Mucosa of descending colon (tissue), 3 donors: ENCODE measurements at regions not wholly inside any gene's neighbourhood (a gene's known extent, or its start where the extent isn't known, plus 50 kb on each side); places are given as distances from the start of the nearest gene placed in this dataset.

ENCODE experiments used
- ATAC-seq: fragments of 200-7000 bp; cut with Tn5 transposase; one replicate; pipeline ENCODE4 v1.9.1; 2020; ENCODE audit warnings: mild to moderate bottlenecking, moderate library complexity
- DNase-seq, 3 donors: peaks; one replicate each; pipeline ENCODE4 v3.0.0-alpha.2; 2020
- H3K36me3 ChIP-seq: fragments of 200-600 bp; one replicate; pipeline ENCODE4 v1.8.0; 2021; ENCODE audit warnings: low read depth, mild to moderate bottlenecking
- H3K4me1 ChIP-seq: fragments of 200-600 bp; one replicate; pipeline ENCODE4 v1.8.0; 2021; ENCODE audit warnings: low read depth, mild to moderate bottlenecking
- H3K4me3 ChIP-seq: fragments of 200-600 bp; one replicate; pipeline ENCODE4 v1.8.0; 2021; ENCODE audit warnings: mild to moderate bottlenecking
- H3K9me3 ChIP-seq: fragments of 200-600 bp; one replicate; pipeline ENCODE4 v1.8.0; 2021; ENCODE audit warnings: mild to moderate bottlenecking
- intact Hi-C, 2 donors: fragments of 100-400 bp; cut with DNase I in 1 of 2; cut with micrococcal nuclease in 1 of 2; formaldehyde crosslinking; loops; one replicate each; pipeline versions ENCODE4 v1.11.0 to v1.11.1; 2022; cut with DNase I, micrococcal nuclease
- TF ChIP-seq, protein P1 (sequence below): fragments of 200-600 bp; IDR thresholded peaks from one replicate; pipeline ENCODE4 v1.8.0; 2022; ENCODE audit warnings: antibody characterized with exemption, mild to moderate bottlenecking
- donor health status: DM: no; HTN: no; CAD: no; lungs with moderate emphysema.
- donor health status: DM: no; HTN: no; CAD: no.
- donor health status: DM: no; HTN: yes; CAD: no.

GRCh38 chr20:56730003-56730402 is 100.9 kb downstream of the TFAP2C start:
- intact Hi-C loops: no loop called here
- H3K4me1 ChIP-seq: no peaks in the 10 kb centered on the region
- H3K4me3 ChIP-seq: no peak overlapping the region
- ATAC-seq (no peak), DNase-seq (no peak)
- TF ChIP-seq, protein P1, sequence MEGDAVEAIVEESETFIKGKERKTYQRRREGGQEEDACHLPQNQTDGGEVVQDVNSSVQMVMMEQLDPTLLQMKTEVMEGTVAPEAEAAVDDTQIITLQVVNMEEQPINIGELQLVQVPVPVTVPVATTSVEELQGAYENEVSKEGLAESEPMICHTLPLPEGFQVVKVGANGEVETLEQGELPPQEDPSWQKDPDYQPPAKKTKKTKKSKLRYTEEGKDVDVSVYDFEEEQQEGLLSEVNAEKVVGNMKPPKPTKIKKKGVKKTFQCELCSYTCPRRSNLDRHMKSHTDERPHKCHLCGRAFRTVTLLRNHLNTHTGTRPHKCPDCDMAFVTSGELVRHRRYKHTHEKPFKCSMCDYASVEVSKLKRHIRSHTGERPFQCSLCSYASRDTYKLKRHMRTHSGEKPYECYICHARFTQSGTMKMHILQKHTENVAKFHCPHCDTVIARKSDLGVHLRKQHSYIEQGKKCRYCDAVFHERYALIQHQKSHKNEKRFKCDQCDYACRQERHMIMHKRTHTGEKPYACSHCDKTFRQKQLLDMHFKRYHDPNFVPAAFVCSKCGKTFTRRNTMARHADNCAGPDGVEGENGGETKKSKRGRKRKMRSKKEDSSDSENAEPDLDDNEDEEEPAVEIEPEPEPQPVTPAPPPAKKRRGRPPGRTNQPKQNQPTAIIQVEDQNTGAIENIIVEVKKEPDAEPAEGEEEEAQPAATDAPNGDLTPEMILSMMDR: no peak
- H3K9me3 ChIP-seq: no peaks in the 10 kb centered on the region
- H3K36me3 ChIP-seq: no peaks in the 10 kb centered on the region

DNA sequence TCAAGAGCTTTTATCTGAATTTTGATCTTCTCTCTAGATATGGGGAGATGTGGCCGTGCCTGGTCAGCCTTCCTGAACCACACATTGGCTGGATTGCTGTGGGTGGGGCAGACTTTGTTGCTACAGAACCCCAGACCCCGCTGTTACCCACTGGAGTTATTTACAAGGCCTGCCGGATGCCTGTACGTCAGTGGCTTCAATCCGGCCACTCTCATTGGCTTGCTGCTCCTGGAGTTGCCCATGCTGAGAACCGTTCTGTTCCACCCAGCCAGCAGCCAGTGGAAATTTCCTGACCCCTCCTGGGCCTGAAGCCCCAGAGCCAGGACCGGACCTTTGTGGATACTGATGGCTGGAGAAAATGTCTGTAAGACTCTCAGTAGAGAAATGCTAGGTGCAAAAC is 101.9 kb downstream of the TFAP2C start:
- no peaks in the 10 kb centered on the region for H3K36me3 ChIP-seq
- TF ChIP-seq, protein P1: no peak
- no peaks in the 10 kb centered on the region for H3K4me1 ChIP-seq
- DNase-seq (no peak), ATAC-seq (no peak)
- no peak overlapping the region for H3K4me3 ChIP-seq
- H3K9me3 ChIP-seq: no peaks in the 10 kb centered on the region
- intact Hi-C loops: no loop called here

- peak in 1 of 3 donors; percentile 7 for DNase-seq
- TF ChIP-seq, protein P1: no peak
- ATAC-seq: peak; percentile 51
- no peaks in the 10 kb centered on the region for H3K9me3 ChIP-seq
- no peaks in the 10 kb centered on the region for H3K36me3 ChIP-seq
- no peak overlapping the region for H3K4me3 ChIP-seq
- H3K4me1 ChIP-seq: no peaks in the 10 kb centered on the region
- intact Hi-C loops: no loop called here
These were observed 102.4 kb downstream of the TFAP2C start for GRCh38 chr20:56731476-56731875.

GRCh38 chr20:56733967-56734366 is 104.9 kb downstream of the TFAP2C start:
- Histone ChIP-seq H3K4me3 (no peak overlapping the region), H3K9me3 (no peaks in the 10 kb centered on the region), H3K4me1 (no peaks in the 10 kb centered on the region), H3K36me3 (no peaks in the 10 kb centered on the region)
- TF ChIP-seq, protein P1: no peak
- ATAC-seq (no peak), DNase-seq (no peak)
- intact Hi-C loops: no loop called here

DNA sequence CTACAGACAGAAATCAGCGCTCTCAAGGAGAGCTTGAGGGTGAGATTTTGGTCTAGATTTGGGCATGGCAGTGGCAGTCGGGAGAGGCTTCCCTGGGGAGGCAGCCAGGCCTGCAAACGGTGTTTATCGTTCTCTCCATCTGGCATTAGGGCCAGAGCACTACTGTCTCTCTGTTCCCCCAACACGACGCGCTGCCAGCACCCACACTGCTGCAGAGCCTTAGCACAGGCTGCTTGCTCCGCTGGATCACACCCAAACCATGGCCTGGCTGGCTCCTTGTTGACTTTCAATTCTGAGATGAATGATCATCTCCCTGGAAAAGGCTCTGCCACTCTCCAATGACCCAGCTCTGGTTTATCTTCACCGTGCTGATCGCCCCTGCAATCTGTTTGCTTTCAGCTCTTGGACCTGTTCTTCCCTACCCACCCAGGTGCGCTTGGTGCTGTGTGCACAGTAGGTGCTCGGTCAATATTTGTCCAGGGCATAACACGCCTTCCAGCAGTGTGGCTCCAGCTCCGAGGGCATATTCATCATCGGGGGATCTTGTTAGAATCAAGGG is 106.1 kb downstream of the TFAP2C start:
- no peaks in the 10 kb centered on the region for H3K36me3 ChIP-seq
- H3K4me3 ChIP-seq: no peak overlapping the region
- intact Hi-C loops: no loop called here
- H3K9me3 ChIP-seq: no peaks in the 10 kb centered on the region
- TF ChIP-seq, protein P1: no peak
- ATAC-seq (no peak), DNase-seq (no peak)
- H3K4me1 ChIP-seq: no peaks in the 10 kb centered on the region
